Activated effector memory CD4-positive, alpha-beta T cell treated with anti-CD3 and anti-CD28 coated beads, Interleukin-2, amount 50 U/mL, for 16 hours (primary cell): ENCODE measurements at regions not wholly inside any gene's neighbourhood (a gene's known extent, or its start where the extent isn't known, plus 50 kb on each side); places are given as distances from the start of the nearest gene placed in this dataset.

Experiments
- DNase-seq: peaks from one replicate; pipeline ENCODE4 v3.0.0-alpha.2; 2020

GRCh38 chr13:64985075-64985474, 2245.1 kb downstream of the PCDH9 start:
- DNase-seq, result no peak

GRCh38 chr13:64962404-64962803, 2267.7 kb downstream of the PCDH9 start:
- no peak for DNase-seq

GRCh38 chr13:64959276-64959675, 2270.9 kb downstream of the PCDH9 start:
- DNase-seq, result no peak

- DNase-seq, result no peak
Measured at GRCh38 chr13:64958106-64958505, 2272.0 kb downstream of the PCDH9 start.

- no peak for DNase-seq
Measured at GRCh38 chr13:64938660-64939059, 2291.5 kb downstream of the PCDH9 start.

- DNase-seq, result no peak
Measured at GRCh38 chr13:64937302-64937701, 2292.8 kb downstream of the PCDH9 start.

GRCh38 chr13:64936879-64937278, 2293.3 kb downstream of the PCDH9 start:
- no peak for DNase-seq

- no peak for DNase-seq
Measured at GRCh38 chr13:64935441-64935840, 2294.7 kb downstream of the PCDH9 start.

GRCh38 chr13:64934569-64935362, 2295.4 kb downstream of the PCDH9 start:
- no peak for DNase-seq

- no peak for DNase-seq
Measured at GRCh38 chr13:64930636-64931035, 2299.5 kb downstream of the PCDH9 start.

GRCh38 chr13:64928696-64929499, 2301.2 kb downstream of the PCDH9 start:
- no peak for DNase-seq

GRCh38 chr13:64925727-64926126, 2304.4 kb downstream of the PCDH9 start:
- no peak for DNase-seq

- no peak for DNase-seq
Measured at GRCh38 chr13:64925284-64925683, 2304.9 kb downstream of the PCDH9 start.

GRCh38 chr13:64924401-64924800, 2305.7 kb downstream of the PCDH9 start:
- no peak for DNase-seq

GRCh38 chr13:64917566-64917965, 2312.6 kb downstream of the PCDH9 start:
- no peak for DNase-seq

GRCh38 chr13:64912141-64912540, 2318.0 kb downstream of the PCDH9 start:
- DNase-seq, result no peak

GRCh38 chr13:64910096-64910495, 2320.0 kb downstream of the PCDH9 start:
- no peak for DNase-seq

- no peak for DNase-seq
Measured at GRCh38 chr13:64909184-64909583, 2321.0 kb downstream of the PCDH9 start.

- DNase-seq, result no peak
Measured at GRCh38 chr13:64900039-64900438, 2330.1 kb downstream of the PCDH9 start.

GRCh38 chr13:64884976-64885375, 2345.2 kb downstream of the PCDH9 start:
- no peak for DNase-seq

GRCh38 chr13:64877176-64877575, 2353.0 kb downstream of the PCDH9 start:
- DNase-seq, result no peak

- no peak for DNase-seq
Measured at GRCh38 chr13:64871742-64872141, 2358.4 kb downstream of the PCDH9 start.

GRCh38 chr13:64869539-64869938, 2360.6 kb downstream of the PCDH9 start:
- DNase-seq, result no peak

- no peak for DNase-seq
Measured at GRCh38 chr13:64867856-64868255, 2362.3 kb downstream of the PCDH9 start.
